ENCODE measurements at regions not wholly inside any gene's neighbourhood (a gene's known extent, or its start where the extent isn't known, plus 50 kb on each side); places are given as distances from the start of the nearest gene placed in this dataset.

DNA sequence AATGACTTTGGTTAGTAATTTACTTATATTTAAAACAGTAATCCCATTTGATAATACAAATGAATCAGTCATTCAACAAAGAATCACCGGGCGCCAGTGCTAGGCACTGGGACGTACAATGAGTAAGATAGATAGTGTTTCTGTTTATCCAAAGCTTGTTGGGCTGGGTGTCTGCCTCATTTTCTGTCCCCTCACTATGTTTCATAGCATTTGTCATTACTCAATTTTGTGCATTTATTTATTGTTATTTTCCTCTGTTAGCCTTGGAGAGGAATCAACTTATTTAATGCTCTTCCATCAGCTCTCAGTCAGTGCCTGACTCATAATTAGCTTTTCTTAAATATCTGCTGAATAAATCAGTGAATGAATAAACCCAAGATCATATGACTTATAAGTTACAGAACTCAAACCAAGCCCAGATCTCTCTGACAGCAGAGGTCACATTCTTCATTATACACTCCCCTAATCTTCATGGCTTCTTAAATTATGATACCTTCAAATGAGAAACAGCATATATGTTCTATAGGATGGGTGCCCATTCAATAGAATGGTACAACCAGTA, 86.2 kb downstream of the TSPAN8 start:
- Histone ChIP-seq H3K36me3 (ENCODE audit: control insufficient read depth in 2 of 2, extremely low read depth in 1 of 2, insufficient read depth in 2 of 2, low read length in 2 of 2) (no peaks in the 10 kb centered on the region), H3K4me2 (ENCODE audit: control insufficient read depth, extremely low read depth, insufficient read depth, low read depth, low read length) (no peak overlapping the region), H3K27me3 (ENCODE audit: control insufficient read depth, extremely low read depth, insufficient read depth, low read length) (no peaks in the 10 kb centered on the region), H3K4me1 (ENCODE audit: control insufficient read depth, extremely low read depth, insufficient read depth, low read length) (no peaks in the 10 kb centered on the region), H2AFZ (ENCODE audit: control insufficient read depth, low read length) (no peak overlapping the region), H3K79me2 (ENCODE audit: control insufficient read depth, insufficient read depth, low read length) (no peaks in the 10 kb centered on the region), H3K9me3 (ENCODE audit: control insufficient read depth, low read depth, low read length) (no peaks in the 10 kb centered on the region), H3K27ac (ENCODE audit: control insufficient read depth, insufficient read depth, low read length) (no peak overlapping the region), H3K4me3 (ENCODE audit: control insufficient read depth in 2 of 3, extremely low read depth in 1 of 3, insufficient read depth in 2 of 3, low read depth in 1 of 3, low read length in 3 of 3) (no peak overlapping the region), H3K9ac (ENCODE audit: control insufficient read depth, extremely low read depth, insufficient read depth, low read length) (no peak overlapping the region), H4K20me1 (ENCODE audit: control insufficient read depth, extremely low read depth, insufficient read depth, low read length) (no peaks in the 10 kb centered on the region), H3K9me1 (ENCODE audit: control insufficient read depth, extremely low read depth, insufficient read depth, low read length) (no peaks in the 10 kb centered on the region)
- DNase-seq (ENCODE audit: low read depth, low spot score) (no peak), FAIRE-seq (no peak)
- TF ChIP-seq EZH2 (IDR thresholded peaks at IDR 0.05; ENCODE audit: low read length): no peak
- TF ChIP-seq, protein P1, sequence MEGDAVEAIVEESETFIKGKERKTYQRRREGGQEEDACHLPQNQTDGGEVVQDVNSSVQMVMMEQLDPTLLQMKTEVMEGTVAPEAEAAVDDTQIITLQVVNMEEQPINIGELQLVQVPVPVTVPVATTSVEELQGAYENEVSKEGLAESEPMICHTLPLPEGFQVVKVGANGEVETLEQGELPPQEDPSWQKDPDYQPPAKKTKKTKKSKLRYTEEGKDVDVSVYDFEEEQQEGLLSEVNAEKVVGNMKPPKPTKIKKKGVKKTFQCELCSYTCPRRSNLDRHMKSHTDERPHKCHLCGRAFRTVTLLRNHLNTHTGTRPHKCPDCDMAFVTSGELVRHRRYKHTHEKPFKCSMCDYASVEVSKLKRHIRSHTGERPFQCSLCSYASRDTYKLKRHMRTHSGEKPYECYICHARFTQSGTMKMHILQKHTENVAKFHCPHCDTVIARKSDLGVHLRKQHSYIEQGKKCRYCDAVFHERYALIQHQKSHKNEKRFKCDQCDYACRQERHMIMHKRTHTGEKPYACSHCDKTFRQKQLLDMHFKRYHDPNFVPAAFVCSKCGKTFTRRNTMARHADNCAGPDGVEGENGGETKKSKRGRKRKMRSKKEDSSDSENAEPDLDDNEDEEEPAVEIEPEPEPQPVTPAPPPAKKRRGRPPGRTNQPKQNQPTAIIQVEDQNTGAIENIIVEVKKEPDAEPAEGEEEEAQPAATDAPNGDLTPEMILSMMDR (optimal IDR thresholded peaks at IDR 0.05 in 1 of 3, IDR thresholded peaks at IDR 0.05 in 1 of 3, conservative IDR thresholded peaks at IDR 0.05 in 1 of 3; ENCODE audit: extremely low read depth in 1 of 3, insufficient read depth in 2 of 3, low read length in 3 of 3): no peak
- dilution Hi-C loops (cut with MboI; ENCODE audit: extremely low pct_ligation_motif_present, low sequenced_read_pairs): no loop called here

DNA sequence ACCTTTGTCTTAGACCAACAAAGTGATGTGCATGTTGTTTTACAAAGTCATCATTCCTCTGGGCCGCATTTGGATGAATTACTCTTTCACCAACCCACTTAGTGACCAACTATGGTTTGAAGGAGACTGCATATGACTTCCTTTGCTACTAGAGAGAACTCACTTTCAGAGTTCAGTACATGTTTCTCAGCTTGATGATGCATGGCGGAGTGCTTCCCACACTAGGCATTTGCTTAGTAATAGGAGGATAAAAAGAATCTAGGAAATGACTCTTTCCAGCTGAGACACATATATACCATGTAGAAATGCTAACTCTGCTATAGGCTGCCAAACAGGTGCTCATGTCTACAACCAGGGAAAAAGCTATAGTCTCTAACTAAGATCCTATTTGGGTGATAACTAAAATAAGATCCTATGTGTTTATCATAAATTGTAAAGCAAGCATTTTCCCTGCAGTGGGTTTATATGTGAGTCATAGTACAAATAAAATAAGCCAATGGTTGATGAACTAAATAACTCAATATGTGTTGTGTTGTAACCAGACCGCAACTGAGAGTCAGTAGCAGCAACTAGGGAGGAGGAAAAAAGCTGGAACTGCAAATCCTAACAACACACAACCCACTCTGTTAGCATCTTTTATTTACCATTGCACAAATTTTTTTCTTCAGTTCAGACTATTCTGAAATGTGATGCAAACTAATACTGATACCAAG, 87.2 kb downstream of the TSPAN8 start:
- H3K4me2 ChIP-seq (ENCODE audit: control insufficient read depth, extremely low read depth, insufficient read depth, low read depth, low read length): no peak overlapping the region
- H2AFZ ChIP-seq (ENCODE audit: control insufficient read depth, low read length): no peak overlapping the region
- H3K4me3 ChIP-seq (ENCODE audit: control insufficient read depth in 2 of 3, extremely low read depth in 1 of 3, insufficient read depth in 2 of 3, low read depth in 1 of 3, low read length in 3 of 3): no peak overlapping the region
- H4K20me1 ChIP-seq (ENCODE audit: control insufficient read depth, extremely low read depth, insufficient read depth, low read length): no peaks in the 10 kb centered on the region
- H3K9me1 ChIP-seq (ENCODE audit: control insufficient read depth, extremely low read depth, insufficient read depth, low read length): no peaks in the 10 kb centered on the region
- no peaks in the 10 kb centered on the region for H3K27me3 ChIP-seq (ENCODE audit: control insufficient read depth, extremely low read depth, insufficient read depth, low read length)
- H3K36me3 ChIP-seq (ENCODE audit: control insufficient read depth in 2 of 2, extremely low read depth in 1 of 2, insufficient read depth in 2 of 2, low read length in 2 of 2): no peaks in the 10 kb centered on the region
- no peak overlapping the region for H3K27ac ChIP-seq (ENCODE audit: control insufficient read depth, insufficient read depth, low read length)
- H3K4me1 ChIP-seq (ENCODE audit: control insufficient read depth, extremely low read depth, insufficient read depth, low read length): no peaks in the 10 kb centered on the region
- FAIRE-seq: no peak
- no peak for DNase-seq (ENCODE audit: low read depth, low spot score)
- H3K9ac ChIP-seq (ENCODE audit: control insufficient read depth, extremely low read depth, insufficient read depth, low read length): no peak overlapping the region
- dilution Hi-C loops (cut with MboI; ENCODE audit: extremely low pct_ligation_motif_present, low sequenced_read_pairs): no loop called here
- H3K9me3 ChIP-seq (ENCODE audit: control insufficient read depth, low read depth, low read length): no peaks in the 10 kb centered on the region
- no peaks in the 10 kb centered on the region for H3K79me2 ChIP-seq (ENCODE audit: control insufficient read depth, insufficient read depth, low read length)
- TF ChIP-seq, protein P1 (optimal IDR thresholded peaks at IDR 0.05 in 1 of 3, IDR thresholded peaks at IDR 0.05 in 1 of 3, conservative IDR thresholded peaks at IDR 0.05 in 1 of 3; ENCODE audit: extremely low read depth in 1 of 3, insufficient read depth in 2 of 3, low read length in 3 of 3): no peak
- no peak for TF ChIP-seq EZH2 (IDR thresholded peaks at IDR 0.05; ENCODE audit: low read length)

All from keratinocyte (primary cell).